ENCODE measurements at regions not wholly inside any gene's neighbourhood (a gene's known extent, or its start where the extent isn't known, plus 50 kb on each side); places are given as distances from the start of the nearest gene placed in this dataset.

DNA sequence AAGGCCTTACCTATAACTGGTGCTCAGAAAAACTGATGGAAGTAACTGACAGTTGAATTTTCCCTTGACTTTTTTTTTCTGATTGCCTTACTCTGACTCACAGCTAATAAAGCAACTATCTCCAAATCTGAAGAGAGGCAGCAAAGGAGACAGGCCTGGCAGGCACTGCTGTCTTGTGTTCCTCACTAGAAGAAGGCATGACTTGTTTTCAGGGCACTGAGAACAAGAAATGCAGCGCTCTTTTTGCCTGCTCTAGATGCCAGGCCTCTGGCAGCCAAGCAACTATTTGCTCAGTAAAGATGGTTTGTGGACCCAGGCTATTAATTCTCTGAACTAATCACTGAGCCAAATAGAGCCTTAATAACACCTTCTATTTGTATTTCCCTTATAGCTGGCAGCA is 155.1 kb downstream of the PRDM13 start:
- Histone ChIP-seq H2BK5ac (ENCODE audit: low read depth, low read length) (no peak overlapping the region), H3K23ac (ENCODE audit: insufficient read length) (no peak overlapping the region), H3K79me1 (ENCODE audit: low read depth, low read length) (no peaks in the 10 kb centered on the region), H3K9ac (replicated peaks in 1 of 4; ENCODE audit: extremely low read depth in 1 of 4, low read depth in 3 of 4, low read length in 3 of 4) (no peak overlapping the region), H2BK20ac (ENCODE audit: low read length) (no peak overlapping the region), H3K4me1 (replicated peaks in 1 of 4; ENCODE audit: control insufficient read depth in 3 of 4, insufficient read depth in 4 of 4, low read length in 3 of 4) (no peaks in the 10 kb centered on the region), H3K27me3 (replicated peaks in 1 of 4; ENCODE audit: control insufficient read depth in 3 of 4, extremely low read depth in 1 of 4, insufficient read depth in 3 of 4, low read length in 3 of 4) (no peaks in the 10 kb centered on the region), H3K27ac (ENCODE audit: low read depth, low read length) (no peak overlapping the region), H4K8ac (ENCODE audit: extremely low read depth, insufficient read depth, low read length) (no peak overlapping the region), H2AK5ac (ENCODE audit: low read depth, low read length) (no peak overlapping the region), H2AFZ (ENCODE audit: low read length) (no peak overlapping the region), H3K4me3 (ENCODE audit: extremely low read depth in 1 of 4, insufficient read depth in 2 of 4, low read depth in 3 of 4, low read length in 4 of 4) (no peak overlapping the region), H3K14ac (ENCODE audit: insufficient read length) (no peak overlapping the region), H4K91ac (replicated peaks; ENCODE audit: insufficient read length, low read length) (no peak overlapping the region), H3K9me3 (ENCODE audit: insufficient read depth in 2 of 2, low read depth in 1 of 2, low read length in 1 of 2) (no peaks in the 10 kb centered on the region), H2BK12ac (ENCODE audit: low read depth, low read length) (no peak overlapping the region), H2BK120ac (replicated peaks; ENCODE audit: low read depth, low read length) (no peak overlapping the region), H4K5ac (ENCODE audit: insufficient read length, low read depth, low read length) (no peak overlapping the region), H2BK15ac (ENCODE audit: low read length) (no peak overlapping the region), H3K4me2 (ENCODE audit: insufficient read depth in 1 of 2, low read depth in 2 of 2, low read length in 2 of 2) (no peak overlapping the region), H3K18ac (ENCODE audit: extremely low read depth, low read length) (no peak overlapping the region), H3K79me2 (ENCODE audit: control insufficient read depth in 1 of 2, insufficient read depth in 2 of 2, low read length in 2 of 2) (no peaks in the 10 kb centered on the region), H3K56ac (replicated peaks; ENCODE audit: insufficient read length, low read depth, low read length) (no peak overlapping the region), H4K20me1 (replicated peaks in 1 of 2; ENCODE audit: control insufficient read depth in 1 of 2, insufficient read depth in 2 of 2, low read length in 2 of 2) (no peaks in the 10 kb centered on the region), H3K23me2 (ENCODE audit: low read depth, low read length) (no peaks in the 10 kb centered on the region), H3K36me3 (ENCODE audit: control insufficient read depth in 2 of 4, insufficient read depth in 4 of 4, low read length in 3 of 4) (no peaks in the 10 kb centered on the region), H3K4ac (replicated peaks; ENCODE audit: insufficient read length, low read depth, low read length) (no peak overlapping the region)
- FAIRE-seq (no peak), DNase-seq (ENCODE audit: low read depth in 1 of 2, low spot score in 2 of 2) (no peak)
- ChIA-PET POLR2A (ENCODE audit: partially characterized antibody) (no interaction called here), CTCF (ENCODE audit: partially characterized antibody) (interaction anchor here (2.1 kb wide), 2 partner anchors 15 to 106 kb away, joined by 6 to 11 read pairs; no protein-coding TSS in a partner anchor)
- 93% methylated on average over 1 of the region's 1 CpG; no CpG with 5 or more reads in 1 of the 2 experiments for WGBS, 2 experiments (ENCODE audit: extremely low coverage in 1 of 2, insufficient coverage in 1 of 2, insufficient read length in 1 of 2, insufficient replicate concordance in 2 of 2, low coverage in 1 of 2, low lambda C conversion rate in 2 of 2, missing lambda C conversion rate in 1 of 2)
- TF ChIP-seq SAP30 (IDR thresholded peaks at IDR 0.05; ENCODE audit: insufficient read depth, insufficient replicate concordance, low read length) (no peak), SP2 (IDR thresholded peaks at IDR 0.05; ENCODE audit: low read length) (no peak), CBX5 (IDR thresholded peaks at IDR 0.05; ENCODE audit: low read depth, low read length) (no peak), ZNF274 (IDR thresholded peaks at IDR 0.05; ENCODE audit: borderline replicate concordance, extremely low read depth, low read length) (no peak), SRF (IDR thresholded peaks at IDR 0.05; ENCODE audit: low read depth, low read length) (no peak), CHD2 (IDR thresholded peaks at IDR 0.05; ENCODE audit: low read length) (no peak), CEBPB (IDR thresholded peaks at IDR 0.05; ENCODE audit: low read depth, low read length) (no peak), KDM5A (IDR thresholded peaks at IDR 0.05; ENCODE audit: low read length) (no peak), EGR1 (IDR thresholded peaks at IDR 0.05; ENCODE audit: borderline replicate concordance, low read depth, low read length) (no peak), GTF2F1 (IDR thresholded peaks at IDR 0.05; ENCODE audit: borderline replicate concordance, low read depth, low read length) (no peak)
- TF ChIP-seq, protein P1, sequence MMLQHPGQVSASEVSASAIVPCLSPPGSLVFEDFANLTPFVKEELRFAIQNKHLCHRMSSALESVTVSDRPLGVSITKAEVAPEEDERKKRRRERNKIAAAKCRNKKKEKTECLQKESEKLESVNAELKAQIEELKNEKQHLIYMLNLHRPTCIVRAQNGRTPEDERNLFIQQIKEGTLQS (IDR thresholded peaks at IDR 0.05; ENCODE audit: insufficient read depth, low read depth, low read length), result no peak

Measured in H1 (cell line).